Activated CD8-positive, alpha-beta T cell treated with anti-CD3 and anti-CD28 coated beads for 36 hours (primary cell): ENCODE measurements at regions not wholly inside any gene's neighbourhood (a gene's known extent, or its start where the extent isn't known, plus 50 kb on each side); places are given as distances from the start of the nearest gene placed in this dataset.
"Not testable (repeated sequence)": the region's sequence is repeated elsewhere in the genome, so short reads cannot be mapped to it uniquely, and the experiment has no call there.

ENCODE experiments used
- ATAC-seq: fragments of 200-7000 bp; cut with Tn5 transposase; one replicate; pipeline ENCODE4 v1.10.0; 2021; ENCODE audit warnings: mild to moderate bottlenecking, moderate library complexity
- CTCF ChIA-PET: fragments of 350-600 bp; sonication (Branson Sonifier 250); formaldehyde crosslinking; loops from one replicate; lab custom pipeline; 2021; ENCODE audit warnings: antibody characterized with exemption; lab: Charles Lee
- POLR2A ChIA-PET: fragments of 350-600 bp; sonication (Branson Sonifier 250); formaldehyde crosslinking; loops from one replicate; lab custom pipeline; 2021; ENCODE audit warnings: antibody characterized with exemption; lab: Charles Lee
- DNase-seq: peaks from one replicate; pipeline ENCODE4 v3.0.0-alpha.2; 2020
- H3K27ac Mint-ChIP-seq: one replicate; pipeline ENCODE4 v1.8.0; 2021; ENCODE audit warnings: mild to moderate bottlenecking, mixed read lengths
- H3K27me3 Mint-ChIP-seq: one replicate; pipeline ENCODE4 v1.8.0; 2021; ENCODE audit warnings: mixed read lengths
- H3K36me3 Mint-ChIP-seq: one replicate; pipeline ENCODE4 v1.8.0; 2021; ENCODE audit warnings: low read depth, mixed read lengths
- H3K4me1 Mint-ChIP-seq: one replicate; pipeline ENCODE4 v1.8.0; 2021; ENCODE audit warnings: low read depth, mixed read lengths
- H3K4me3 Mint-ChIP-seq: one replicate; pipeline ENCODE4 v1.8.0; 2021; ENCODE audit warnings: mild to moderate bottlenecking, moderate library complexity, mixed read lengths
- H3K9me3 Mint-ChIP-seq: one replicate; pipeline ENCODE4 v1.8.0; 2021; ENCODE audit warnings: mixed read lengths
- intact Hi-C: fragments of 100-400 bp; cut with micrococcal nuclease; formaldehyde crosslinking; loops from one replicate; pipeline ENCODE4 v1.10.0; 2022
- TF ChIP-seq, protein P1 (sequence below): fragments of 200-600 bp; IDR thresholded peaks from one replicate; pipeline ENCODE4 v1.8.0; 2022; ENCODE audit warnings: antibody characterized with exemption, mild to moderate bottlenecking

DNA sequence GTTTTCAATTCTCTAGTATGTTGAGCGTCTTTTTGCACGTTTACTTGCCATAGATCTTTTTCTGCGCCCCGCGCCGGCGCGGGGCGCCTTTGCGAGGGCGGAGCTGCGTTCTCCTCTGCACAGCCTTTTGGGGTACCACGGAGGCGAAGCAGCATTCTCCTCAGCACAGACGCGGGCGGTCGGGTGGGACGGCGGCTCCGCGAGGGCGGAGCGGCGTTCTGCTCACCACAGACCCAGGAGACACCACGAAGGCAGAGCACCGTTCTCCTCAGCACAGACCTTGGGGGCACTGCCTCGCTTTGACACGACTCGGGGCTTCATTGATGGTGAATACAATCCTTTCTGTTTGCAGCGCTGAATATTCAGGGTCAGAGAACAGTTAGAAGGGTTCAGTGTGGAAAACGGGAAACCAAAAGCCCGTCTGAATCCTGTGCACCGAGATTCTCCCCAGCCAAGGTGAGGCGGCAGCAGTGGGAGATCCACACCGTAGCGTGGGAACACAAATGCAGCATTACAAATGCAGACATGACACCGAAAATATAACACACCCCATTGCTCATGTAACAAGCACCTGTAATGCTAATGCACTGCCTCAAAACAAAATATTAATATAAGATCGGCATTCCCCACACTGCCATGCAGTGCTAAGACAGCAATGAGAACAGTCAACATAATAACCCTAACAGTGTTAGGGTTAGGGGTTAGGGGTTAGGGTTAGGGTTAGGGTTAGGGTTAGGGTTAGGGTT lies 190.7 kb upstream of the VIPR2 start:
- H3K27ac Mint-ChIP-seq, intact Hi-C loops, H3K36me3 Mint-ChIP-seq, H3K4me3 Mint-ChIP-seq, H3K4me1 Mint-ChIP-seq, POLR2A ChIA-PET, H3K9me3 Mint-ChIP-seq, DNase-seq, CTCF ChIA-PET, H3K27me3 Mint-ChIP-seq: not testable (repeated sequence)
- peak; percentile 34 for ATAC-seq

DNA sequence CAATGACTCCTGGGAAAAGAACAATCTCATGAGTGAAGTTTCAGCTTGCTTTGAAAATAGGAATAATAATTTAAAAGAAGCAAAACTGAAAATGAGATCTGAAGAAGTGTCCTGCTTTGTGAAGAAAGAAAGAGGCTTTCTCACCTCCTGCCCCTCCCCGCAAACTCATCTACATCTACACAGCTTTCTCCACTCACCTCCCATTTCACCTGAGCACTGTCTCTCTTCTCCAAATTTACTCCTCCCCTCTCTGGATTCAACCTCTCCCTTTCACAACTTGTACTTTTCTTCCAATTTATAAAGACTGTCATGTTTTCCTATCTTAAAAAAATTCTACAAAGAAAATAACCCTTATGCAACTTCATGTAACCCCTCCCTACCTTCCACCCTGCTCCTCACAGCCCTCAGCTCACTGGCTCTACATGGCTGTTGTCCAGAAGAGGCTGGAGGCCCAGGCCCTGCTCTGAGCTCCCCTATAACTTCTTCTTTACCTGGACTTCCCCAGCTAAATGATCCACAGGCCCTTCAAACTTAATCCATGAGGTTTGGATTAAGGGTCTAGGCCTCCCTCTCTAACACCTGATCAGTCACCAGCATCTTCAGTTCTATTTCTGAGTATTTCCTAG lies 188.3 kb upstream of the VIPR2 start:
- POLR2A ChIA-PET, H3K27me3 Mint-ChIP-seq, H3K4me1 Mint-ChIP-seq, DNase-seq, intact Hi-C loops, H3K27ac Mint-ChIP-seq, H3K4me3 Mint-ChIP-seq, CTCF ChIA-PET, H3K36me3 Mint-ChIP-seq, ATAC-seq: not testable (repeated sequence)
- peaks cover 15% of the 10 kb centered on the region for H3K9me3 Mint-ChIP-seq

DNA sequence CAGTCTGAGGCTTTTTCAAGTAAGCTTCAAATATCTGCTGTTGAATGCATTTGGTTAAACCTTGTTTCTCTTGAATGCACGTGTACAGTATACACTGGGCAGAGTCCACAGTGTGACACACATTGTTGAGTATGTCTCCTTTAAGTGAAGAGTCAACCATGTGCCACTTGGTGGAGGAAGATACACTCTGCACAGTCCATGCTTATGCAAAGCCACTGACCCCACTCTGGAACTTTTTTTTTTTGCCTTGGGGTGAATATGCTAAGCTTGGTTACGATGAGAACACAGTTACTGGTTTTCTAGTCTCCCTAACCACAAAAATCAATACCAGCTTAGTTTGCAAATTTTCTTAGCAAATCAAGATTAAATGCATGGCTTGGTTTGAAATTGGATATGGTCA lies 186.8 kb upstream of the VIPR2 start:
- intact Hi-C loops = no loop called here
- Mint-ChIP-seq H3K36me3 (no peaks in the 10 kb centered on the region), H3K27me3 (no peaks in the 10 kb centered on the region), H3K4me1 (no peaks in the 10 kb centered on the region), H3K27ac (no peak overlapping the region), H3K9me3 (peaks cover 26% of the 10 kb centered on the region), H3K4me3 (no peak overlapping the region)
- TF ChIP-seq, protein P1, sequence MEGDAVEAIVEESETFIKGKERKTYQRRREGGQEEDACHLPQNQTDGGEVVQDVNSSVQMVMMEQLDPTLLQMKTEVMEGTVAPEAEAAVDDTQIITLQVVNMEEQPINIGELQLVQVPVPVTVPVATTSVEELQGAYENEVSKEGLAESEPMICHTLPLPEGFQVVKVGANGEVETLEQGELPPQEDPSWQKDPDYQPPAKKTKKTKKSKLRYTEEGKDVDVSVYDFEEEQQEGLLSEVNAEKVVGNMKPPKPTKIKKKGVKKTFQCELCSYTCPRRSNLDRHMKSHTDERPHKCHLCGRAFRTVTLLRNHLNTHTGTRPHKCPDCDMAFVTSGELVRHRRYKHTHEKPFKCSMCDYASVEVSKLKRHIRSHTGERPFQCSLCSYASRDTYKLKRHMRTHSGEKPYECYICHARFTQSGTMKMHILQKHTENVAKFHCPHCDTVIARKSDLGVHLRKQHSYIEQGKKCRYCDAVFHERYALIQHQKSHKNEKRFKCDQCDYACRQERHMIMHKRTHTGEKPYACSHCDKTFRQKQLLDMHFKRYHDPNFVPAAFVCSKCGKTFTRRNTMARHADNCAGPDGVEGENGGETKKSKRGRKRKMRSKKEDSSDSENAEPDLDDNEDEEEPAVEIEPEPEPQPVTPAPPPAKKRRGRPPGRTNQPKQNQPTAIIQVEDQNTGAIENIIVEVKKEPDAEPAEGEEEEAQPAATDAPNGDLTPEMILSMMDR = no peak
- ATAC-seq = no peak
- ChIA-PET POLR2A (no interaction called here), CTCF (no interaction called here)
- DNase-seq = no peak

DNA sequence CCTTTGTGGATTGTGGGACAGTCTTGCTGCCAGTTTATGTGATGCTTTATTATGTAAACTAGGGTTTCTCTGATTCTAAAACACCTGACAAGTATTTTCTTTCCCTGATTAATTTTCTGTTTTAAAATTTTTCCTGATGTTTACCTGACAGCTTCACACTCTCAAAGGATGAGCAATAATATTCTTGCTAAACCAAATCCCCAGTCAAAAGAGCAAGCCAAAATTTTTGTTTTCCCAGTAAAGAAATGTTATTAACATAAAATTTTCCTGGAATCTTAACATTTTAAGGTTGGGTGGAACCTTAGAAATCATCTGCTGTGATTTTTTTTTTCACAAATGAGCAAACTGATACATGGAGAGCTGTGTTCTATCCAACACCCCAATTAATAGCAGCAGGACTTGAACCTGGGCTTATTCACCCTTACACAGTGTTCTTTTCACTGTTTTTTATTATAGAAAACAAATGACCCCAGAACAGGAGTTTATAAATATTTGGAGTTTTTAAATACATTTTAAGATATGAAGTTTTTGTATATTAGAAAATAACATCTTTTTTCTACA lies 185.2 kb upstream of the VIPR2 start:
- no peak for ATAC-seq
- TF ChIP-seq, protein P1 = no peak
- H3K27me3 Mint-ChIP-seq = no peaks in the 10 kb centered on the region

DNA sequence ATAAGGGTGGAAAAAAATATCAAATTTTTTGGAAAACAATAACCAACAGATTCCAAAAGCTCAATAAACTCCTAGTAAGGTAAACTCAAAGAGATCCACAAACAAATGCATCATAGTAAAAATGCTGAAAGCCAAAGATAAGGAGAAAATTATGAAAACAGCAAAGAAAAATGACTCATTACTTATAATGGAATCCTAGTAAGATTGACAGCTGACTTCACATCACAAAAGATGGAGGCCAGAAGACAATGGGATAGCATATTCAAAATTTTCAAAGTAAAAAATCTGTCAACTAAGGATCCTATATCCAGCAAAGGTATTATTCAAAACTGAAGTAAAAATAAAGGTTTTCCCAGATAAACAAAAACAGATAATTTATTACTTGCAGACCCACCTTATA lies 183.4 kb upstream of the VIPR2 start:
- POLR2A ChIA-PET = no interaction called here
- Mint-ChIP-seq H3K4me1 (no peaks in the 10 kb centered on the region), H3K27ac (no peak overlapping the region), H3K4me3 (no peak overlapping the region), H3K9me3 (peaks cover 25% of the 10 kb centered on the region), H3K36me3 (no peaks in the 10 kb centered on the region), H3K27me3 (no peaks in the 10 kb centered on the region)
- DNase-seq (no peak), ATAC-seq (no peak)
- intact Hi-C loops = no loop called here
- TF ChIP-seq, protein P1 = no peak
- CTCF ChIA-PET = no interaction called here

More for the DNA sequence above, 185.2 kb upstream of the VIPR2 start:
- Mint-ChIP-seq H3K27ac (no peak overlapping the region), H3K4me3 (no peak overlapping the region), H3K4me1 (no peaks in the 10 kb centered on the region), H3K9me3 (peaks cover 25% of the 10 kb centered on the region), H3K36me3 (no peaks in the 10 kb centered on the region)
- no peak for DNase-seq
- intact Hi-C loops = no loop called here
- ChIA-PET CTCF (no interaction called here), POLR2A (no interaction called here)

DNA sequence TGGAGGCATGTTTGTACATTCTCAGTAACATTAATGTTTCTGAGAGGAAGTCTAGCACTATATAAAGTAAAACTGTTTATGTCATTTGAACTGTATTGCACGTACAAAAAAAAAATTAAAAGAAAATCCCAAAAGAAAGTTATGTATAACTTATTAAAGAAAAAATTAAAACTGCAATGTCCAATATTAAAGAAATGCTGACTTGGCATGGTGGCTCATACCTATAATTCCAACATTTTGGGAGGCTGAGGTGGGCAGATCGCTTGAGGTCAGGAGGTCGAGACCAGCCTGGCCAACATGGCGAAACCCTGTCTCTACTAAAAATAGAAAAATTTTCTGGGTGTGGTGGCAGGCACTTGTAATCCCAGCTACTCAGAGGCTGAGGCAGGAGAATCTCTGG lies 178.7 kb upstream of the VIPR2 start:
- Mint-ChIP-seq H3K27ac (no peak overlapping the region), H3K9me3 (peaks cover 18% of the 10 kb centered on the region), H3K36me3 (no peaks in the 10 kb centered on the region), H3K4me1 (no peaks in the 10 kb centered on the region), H3K27me3 (peaks cover 4% of the 10 kb centered on the region), H3K4me3 (no peak overlapping the region)
- ATAC-seq = no peak
- TF ChIP-seq, protein P1 = no peak
- DNase-seq = no peak
- intact Hi-C loops = no loop called here
- CTCF ChIA-PET = no interaction called here
- POLR2A ChIA-PET = no interaction called here
